SU-DHL-6 (cell line): ENCODE measurements at regions not wholly inside any gene's neighbourhood (a gene's known extent, or its start where the extent isn't known, plus 50 kb on each side); places are given as distances from the start of the nearest gene placed in this dataset.

Source experiments
- CTCF ChIP-seq: fragments of 200-600 bp; sonication (generic); IDR thresholded peaks from one replicate; pipeline ENCODE4 v1.5.1; 2017; ENCODE audit warnings: antibody characterized with exemption, mild to moderate bottlenecking, low read length, moderate library complexity; ENCODE audit not compliant: insufficient read depth, poor library complexity, severe bottlenecking
- EZH2phosphoT487 ChIP-seq: fragments of 200-600 bp; sonication (generic), shearing (Covaris generic); conservative IDR thresholded peaks from 2 replicates; pipeline ENCODE4 v1.6.1; 2018; ENCODE audit warnings: mild to moderate bottlenecking, antibody characterized with exemption, low read length, moderate library complexity, mixed read lengths

- TF ChIP-seq EZH2phosphoT487 (no peak), CTCF (no peak)
These were observed 94.9 kb downstream of the MRPL39 start for GRCh38 chr21:25512095-25513081.
